ENCODE measurements at regions not wholly inside any gene's neighbourhood (a gene's known extent, or its start where the extent isn't known, plus 50 kb on each side); places are given as distances from the start of the nearest gene placed in this dataset.
"Not testable (repeated sequence)": the region's sequence is repeated elsewhere in the genome, so short reads cannot be mapped to it uniquely, and the experiment has no call there.

GRCh38 chrX:74104356-74105015 is 199.5 kb upstream of the ZCCHC13 start:
- Histone ChIP-seq H3K27ac (no peak overlapping the region), H3K4me1 (no peaks in the 10 kb centered on the region), H3K4me3 (no peak overlapping the region), H3K9me3 (peaks cover 0 to 3% (median 0%) of the 10 kb centered on the region in 4 donors), H3K27me3 (no peaks in the 10 kb centered on the region), H3K36me3 (no peaks in the 10 kb centered on the region)
- no peak for TF ChIP-seq CTCF (IDR thresholded peaks at IDR 0.05)
- TF ChIP-seq POLR2A (IDR thresholded peaks at IDR 0.05): no peak
- no peak for DNase-seq

- H3K36me3 ChIP-seq, H3K4me1 ChIP-seq, DNase-seq: not testable (repeated sequence)
Measured at GRCh38 chrX:74098407-74098806, 205.6 kb upstream of the ZCCHC13 start.

GRCh38 chrX:74090049-74090448 is 213.9 kb upstream of the ZCCHC13 start:
- H3K9me3 ChIP-seq: no peaks in the 10 kb centered on the region
- no peaks in the 10 kb centered on the region for H3K27me3 ChIP-seq
- H3K27ac ChIP-seq: no peak overlapping the region
- H3K36me3 ChIP-seq: no peaks in the 10 kb centered on the region
- H3K4me1 ChIP-seq: no peaks in the 10 kb centered on the region
- H3K4me3 ChIP-seq: no peak overlapping the region
- no peak for DNase-seq
- no peak for TF ChIP-seq CTCF (IDR thresholded peaks at IDR 0.05)
- no peak for TF ChIP-seq POLR2A (IDR thresholded peaks at IDR 0.05)

More at GRCh38 chrX:74098407-74098806, 205.6 kb upstream of the ZCCHC13 start:
- not testable (repeated sequence) for H3K27ac ChIP-seq, H3K9me3 ChIP-seq, H3K27me3 ChIP-seq, H3K4me3 ChIP-seq

- TF ChIP-seq CTCF (IDR thresholded peaks at IDR 0.05): no peak
- no peak for TF ChIP-seq POLR2A (IDR thresholded peaks at IDR 0.05)
Measured at GRCh38 chrX:74085642-74086236, 218.2 kb upstream of the ZCCHC13 start.

GRCh38 chrX:74080165-74080564 is 223.8 kb upstream of the ZCCHC13 start:
- DNase-seq: no peak
- no peak overlapping the region for H3K27ac ChIP-seq
- TF ChIP-seq POLR2A (IDR thresholded peaks at IDR 0.05) (no peak), CTCF (IDR thresholded peaks at IDR 0.05) (no peak)
- no peak overlapping the region for H3K4me3 ChIP-seq
- H3K4me1 ChIP-seq: no peaks in the 10 kb centered on the region
- H3K9me3 ChIP-seq: no peaks in the 10 kb centered on the region
- no peaks in the 10 kb centered on the region for H3K27me3 ChIP-seq
- H3K36me3 ChIP-seq: no peaks in the 10 kb centered on the region

More at GRCh38 chrX:74085642-74086236, 218.2 kb upstream of the ZCCHC13 start:
- H3K27me3 ChIP-seq: no peaks in the 10 kb centered on the region
- no peak for DNase-seq
- H3K4me3 ChIP-seq: no peak overlapping the region
- no peaks in the 10 kb centered on the region for H3K36me3 ChIP-seq
- no peaks in the 10 kb centered on the region for H3K9me3 ChIP-seq
- H3K27ac ChIP-seq: no peak overlapping the region
- H3K4me1 ChIP-seq: no peaks in the 10 kb centered on the region

GRCh38 chrX:74065831-74066390 is 213.4 kb upstream of the XIST start:
- Histone ChIP-seq H3K9me3 (no peaks in the 10 kb centered on the region), H3K4me1 (no peaks in the 10 kb centered on the region), H3K36me3 (no peaks in the 10 kb centered on the region), H3K27me3 (no peaks in the 10 kb centered on the region), H3K27ac (no peak overlapping the region), H3K4me3 (no peak overlapping the region)
- no peak for DNase-seq
- no peak for TF ChIP-seq POLR2A (IDR thresholded peaks at IDR 0.05)
- no peak for TF ChIP-seq CTCF (IDR thresholded peaks at IDR 0.05)
